HUES6 (cell line): ENCODE measurements at regions not wholly inside any gene's neighbourhood (a gene's known extent, or its start where the extent isn't known, plus 50 kb on each side); places are given as distances from the start of the nearest gene placed in this dataset.

Source experiments
- H3K27ac ChIP-seq: 2 replicates; pipeline ENCODE4 v1.7.0; 2013; ENCODE audit warnings: low read depth, mild to moderate bottlenecking, low read length, inconsistent platforms
- H3K27me3 ChIP-seq: 2 replicates; pipeline ENCODE4 v1.6.1; 2013; ENCODE audit warnings: low read length; ENCODE audit not compliant: control insufficient read depth, insufficient read depth
- H3K36me3 ChIP-seq: 2 replicates; pipeline ENCODE4 v1.6.1; 2013; ENCODE audit warnings: low read length; ENCODE audit not compliant: control insufficient read depth, insufficient read depth
- H3K4me1 ChIP-seq: 2 replicates; pipeline ENCODE4 v1.6.1; 2013; ENCODE audit warnings: low read length; ENCODE audit not compliant: control insufficient read depth, insufficient read depth
- H3K4me3 ChIP-seq: 2 replicates; pipeline ENCODE4 v1.5.1; 2013; ENCODE audit warnings: low read depth, low read length
- H3K9ac ChIP-seq: one replicate; pipeline ENCODE4 v1.6.1; 2013; ENCODE audit warnings: mild to moderate bottlenecking, low read length
- H3K9me3 ChIP-seq: 2 replicates; pipeline ENCODE4 v1.6.1; 2013; ENCODE audit warnings: low read depth, low read length; ENCODE audit not compliant: control insufficient read depth, insufficient read depth

- H3K27ac ChIP-seq, result no peak overlapping the region
Measured at GRCh38 chr13:73687929-73688328, 446.3 kb downstream of the KLF12 start.

GRCh38 chr13:73687087-73687486, 447.1 kb downstream of the KLF12 start:
- Histone ChIP-seq H3K27me3 (no peaks in the 10 kb centered on the region), H3K9ac (no peak overlapping the region), H3K4me3 (no peak overlapping the region), H3K27ac (no peak overlapping the region), H3K4me1 (no peaks in the 10 kb centered on the region; the same call in 1 of the 2 replicates), H3K9me3 (no peaks in the 10 kb centered on the region), H3K36me3 (no peaks in the 10 kb centered on the region)

More at GRCh38 chr13:73687929-73688328, 446.3 kb downstream of the KLF12 start:
- H3K27me3 ChIP-seq, result no peaks in the 10 kb centered on the region
- H3K9ac ChIP-seq, result no peak overlapping the region
- H3K9me3 ChIP-seq, result no peaks in the 10 kb centered on the region
- no peaks in the 10 kb centered on the region; the same call in 1 of the 2 replicates for H3K4me1 ChIP-seq
- no peak overlapping the region for H3K4me3 ChIP-seq
- H3K36me3 ChIP-seq, result no peaks in the 10 kb centered on the region

- Histone ChIP-seq H3K27me3 (no peaks in the 10 kb centered on the region), H3K9me3 (no peaks in the 10 kb centered on the region), H3K36me3 (no peaks in the 10 kb centered on the region), H3K9ac (no peak overlapping the region), H3K27ac (no peak overlapping the region), H3K4me1 (no peaks in the 10 kb centered on the region; the same call in 1 of the 2 replicates), H3K4me3 (no peak overlapping the region)
Measured at GRCh38 chr13:73684750-73685149, 449.5 kb downstream of the KLF12 start.

- H3K27me3 ChIP-seq, result no peaks in the 10 kb centered on the region
- H3K4me1 ChIP-seq, result no peaks in the 10 kb centered on the region; the same call in 1 of the 2 replicates
Measured at GRCh38 chr13:73684286-73684685, 449.9 kb downstream of the KLF12 start.

GRCh38 chr13:73683746-73684145, 450.5 kb downstream of the KLF12 start:
- Histone ChIP-seq H3K36me3 (no peaks in the 10 kb centered on the region), H3K27me3 (no peaks in the 10 kb centered on the region), H3K4me1 (no peaks in the 10 kb centered on the region; the same call in 1 of the 2 replicates), H3K9me3 (no peaks in the 10 kb centered on the region), H3K9ac (no peak overlapping the region), H3K4me3 (no peak overlapping the region), H3K27ac (no peak overlapping the region)

More at GRCh38 chr13:73684286-73684685, 449.9 kb downstream of the KLF12 start:
- Histone ChIP-seq H3K9ac (no peak overlapping the region), H3K36me3 (no peaks in the 10 kb centered on the region), H3K4me3 (no peak overlapping the region), H3K27ac (no peak overlapping the region), H3K9me3 (no peaks in the 10 kb centered on the region)

GRCh38 chr13:73681779-73682178, 452.4 kb downstream of the KLF12 start:
- Histone ChIP-seq H3K27ac (no peak overlapping the region), H3K4me1 (peaks cover 5% of the 10 kb centered on the region; the same call in 1 of the 2 replicates), H3K27me3 (no peaks in the 10 kb centered on the region), H3K4me3 (no peak overlapping the region), H3K9ac (no peak overlapping the region), H3K36me3 (no peaks in the 10 kb centered on the region), H3K9me3 (no peaks in the 10 kb centered on the region)

GRCh38 chr13:73681015-73681414, 453.2 kb downstream of the KLF12 start:
- Histone ChIP-seq H3K4me1 (peaks cover 5% of the 10 kb centered on the region; the same call in 1 of the 2 replicates), H3K27me3 (no peaks in the 10 kb centered on the region), H3K9ac (no peak overlapping the region), H3K27ac (no peak overlapping the region), H3K36me3 (no peaks in the 10 kb centered on the region), H3K9me3 (no peaks in the 10 kb centered on the region), H3K4me3 (no peak overlapping the region)

- Histone ChIP-seq H3K36me3 (no peaks in the 10 kb centered on the region), H3K4me1 (peaks cover 5% of the 10 kb centered on the region; the same call in 1 of the 2 replicates), H3K9me3 (no peaks in the 10 kb centered on the region), H3K9ac (no peak overlapping the region), H3K27ac (no peak overlapping the region), H3K27me3 (no peaks in the 10 kb centered on the region), H3K4me3 (no peak overlapping the region)
Measured at GRCh38 chr13:73677048-73677601, 457.1 kb downstream of the KLF12 start.

- Histone ChIP-seq H3K9ac (no peak overlapping the region), H3K27ac (no peak overlapping the region), H3K36me3 (no peaks in the 10 kb centered on the region), H3K4me1 (peaks cover 5% of the 10 kb centered on the region; the same call in 1 of the 2 replicates), H3K27me3 (no peaks in the 10 kb centered on the region), H3K9me3 (no peaks in the 10 kb centered on the region), H3K4me3 (no peak overlapping the region)
Measured at GRCh38 chr13:73676550-73677047, 457.6 kb downstream of the KLF12 start.

GRCh38 chr13:73675821-73676220, 458.4 kb downstream of the KLF12 start:
- Histone ChIP-seq H3K27ac (no peak overlapping the region), H3K9ac (no peak overlapping the region), H3K27me3 (no peaks in the 10 kb centered on the region), H3K36me3 (no peaks in the 10 kb centered on the region), H3K4me1 (peaks cover 5% of the 10 kb centered on the region; the same call in 1 of the 2 replicates), H3K9me3 (no peaks in the 10 kb centered on the region), H3K4me3 (no peak overlapping the region)

GRCh38 chr13:73674570-73674969, 459.6 kb downstream of the KLF12 start:
- Histone ChIP-seq H3K36me3 (no peaks in the 10 kb centered on the region), H3K4me3 (no peak overlapping the region), H3K27me3 (no peaks in the 10 kb centered on the region), H3K9ac (no peak overlapping the region), H3K9me3 (no peaks in the 10 kb centered on the region), H3K4me1 (peaks cover 5% of the 10 kb centered on the region; the same call in 1 of the 2 replicates), H3K27ac (no peak overlapping the region)
